B cell (primary cell): ENCODE measurements at regions not wholly inside any gene's neighbourhood (a gene's known extent, or its start where the extent isn't known, plus 50 kb on each side); places are given as distances from the start of the nearest gene placed in this dataset.

ENCODE experiments used
- ATAC-seq: fragments of 200-7000 bp; cut with Tn5 transposase; one replicate; pipeline ENCODE4 v1.10.0; 2021; ENCODE audit warnings: low read depth, mild to moderate bottlenecking, moderate number of reproducible peaks, moderate library complexity
- CTCF ChIA-PET: fragments of 350-600 bp; sonication (Branson Sonifier 250); formaldehyde crosslinking; loops from one replicate; lab custom pipeline; 2021; ENCODE audit warnings: antibody characterized with exemption, inconsistent platforms; lab: Charles Lee
- POLR2A ChIA-PET: fragments of 350-600 bp; sonication (Branson Sonifier 250); formaldehyde crosslinking; loops from one replicate; lab custom pipeline; 2021; ENCODE audit warnings: antibody characterized with exemption; lab: Charles Lee
- DNase-seq: peaks from one replicate; pipeline ENCODE4 v3.0.0; 2013
- H2AFZ ChIP-seq: 2 replicates; pipeline ENCODE4 v1.6.1; 2012; ENCODE audit warnings: mild to moderate bottlenecking, low read depth, low read length; ENCODE audit not compliant: insufficient read depth, poor library complexity, severe bottlenecking
- H3K27ac ChIP-seq, 2 donors: 1 replicate in 1 of 2; 2 replicates in 1 of 2; pipeline ENCODE4 v1.5.1; 2012 to 2013; ENCODE audit warnings: low read length in 2 of 2, mild to moderate bottlenecking in 2 of 2, moderate library complexity in 1 of 2
- H3K27me3 ChIP-seq, 4 experiments: fragments of 200-600 bp in 1 of 4; sonication (generic) in 1 of 4; replicated peaks in 1 of 4; 1 replicate in 2 of 4; 2 replicates in 2 of 4; pipeline versions ENCODE4 v1.6.1 to v1.7.0; 2013 to 2016; ENCODE audit warnings: low read length in 3 of 4, mild to moderate bottlenecking in 2 of 4, mixed read lengths in 1 of 4, moderate library complexity in 1 of 4; ENCODE audit not compliant: insufficient read depth in 4 of 4, control insufficient read depth in 3 of 4; ENCODE audit errors: control extremely low read depth in 1 of 4
- H3K36me3 ChIP-seq, 2 experiments: replicated peaks in 1 of 2; 1 replicate in 1 of 2; 2 replicates in 1 of 2; pipeline versions ENCODE4 v1.6.1 to v1.7.1; 2013; ENCODE audit warnings: low read length in 1 of 2; ENCODE audit not compliant: insufficient read depth in 2 of 2, control insufficient read depth in 1 of 2; ENCODE audit errors: control extremely low read depth in 1 of 2, extremely low read depth in 1 of 2
- H3K4me1 ChIP-seq, 2 donors: fragments of 200-600 bp in 1 of 2; sonication (generic) in 1 of 2; 1 replicate in 1 of 2; 2 replicates in 1 of 2; pipeline versions ENCODE4 v1.5.1 to v1.6.1; 2013 to 2017; ENCODE audit warnings: low read length in 2 of 2; ENCODE audit not compliant: control insufficient read depth in 2 of 2, insufficient read depth in 2 of 2
- H3K4me2 ChIP-seq: replicated peaks from 2 replicates; pipeline ENCODE3; 2012; ENCODE audit warnings: mild to moderate bottlenecking, low read depth, low read length; ENCODE audit not compliant: poor library complexity, severe bottlenecking
- H3K4me3 ChIP-seq, 5 experiments: fragments of 200-600 bp in 1 of 5; sonication (generic) in 1 of 5; 1 replicate in 3 of 5; 2 replicates in 2 of 5; pipeline versions ENCODE4 v1.5.1 to v1.7.0; 2011 to 2016; ENCODE audit warnings: low read length in 4 of 5, mild to moderate bottlenecking in 4 of 5, low read depth in 2 of 5, control low read depth in 1 of 5, moderate library complexity in 1 of 5; ENCODE audit not compliant: insufficient read depth in 1 of 5; ENCODE audit errors: control extremely low read depth in 1 of 5, extremely low read depth in 1 of 5
- H3K79me2 ChIP-seq: fragments of 200-600 bp; sonication (generic); one replicate; pipeline ENCODE4 v1.6.0; 2016; ENCODE audit warnings: low read length; ENCODE audit not compliant: control insufficient read depth, insufficient read depth
- H3K9ac ChIP-seq: fragments of 200-600 bp; sonication (generic); 2 replicates; pipeline ENCODE4 v1.6.1; 2017; ENCODE audit warnings: mild to moderate bottlenecking, low read length, moderate library complexity
- H3K9me3 ChIP-seq, 3 donors: one replicate each; pipeline versions ENCODE4 v1.6.1 to v1.7.1; 2013; ENCODE audit warnings: low read length in 2 of 3; ENCODE audit not compliant: control insufficient read depth in 2 of 3, insufficient read depth in 1 of 3; ENCODE audit errors: control extremely low read depth in 1 of 3
- H4K20me1 ChIP-seq: 2 replicates; pipeline ENCODE4 v1.6.0; 2012; ENCODE audit warnings: mild to moderate bottlenecking, low read length; ENCODE audit not compliant: insufficient read depth, control insufficient read depth, poor library complexity, severe bottlenecking
- H3K27ac Mint-ChIP-seq: one replicate; pipeline ENCODE4 v1.8.0; 2021; ENCODE audit warnings: mixed read lengths
- H3K27me3 Mint-ChIP-seq: one replicate; pipeline ENCODE4 v1.8.0; 2021; ENCODE audit warnings: mixed read lengths
- H3K4me1 Mint-ChIP-seq: one replicate; pipeline ENCODE4 v1.8.0; 2021; ENCODE audit warnings: mixed read lengths
- H3K4me3 Mint-ChIP-seq: one replicate; pipeline ENCODE4 v1.8.0; 2021; ENCODE audit warnings: mixed read lengths
- H3K9me3 Mint-ChIP-seq: one replicate; pipeline ENCODE4 v1.8.0; 2022; ENCODE audit warnings: mixed read lengths; ENCODE audit not compliant: insufficient read depth
- EZH2 ChIP-seq: IDR thresholded peaks from 2 replicates; pipeline ENCODE4 v1.6.1; 2012; ENCODE audit warnings: borderline replicate concordance, low read depth, mild to moderate bottlenecking, moderate library complexity, low read length; ENCODE audit not compliant: insufficient read depth, poor library complexity, severe bottlenecking
- WGBS: methylation state at CpG from one replicate; pipeline ENCODE4 v1.1.5; 2013; ENCODE audit warnings: missing lambda C conversion rate; ENCODE audit not compliant: insufficient coverage; 5-methylcytosine and 5-hydroxymethylcytosine counted together
- intact Hi-C: fragments of 100-400 bp; cut with micrococcal nuclease; formaldehyde crosslinking; loops from one replicate; pipeline ENCODE4 v1.10.0; 2022
- TF ChIP-seq, protein P1 (sequence below): fragments of 200-600 bp; IDR thresholded peaks from one replicate; pipeline ENCODE4 v1.8.0; 2022; ENCODE audit warnings: antibody characterized with exemption, mild to moderate bottlenecking

- no peak overlapping the region for H3K4me3 Mint-ChIP-seq
- no peak for DNase-seq
- H3K36me3 ChIP-seq, result no peaks in the 10 kb centered on the region
- no peak overlapping the region for H3K9ac ChIP-seq
- no peaks in the 10 kb centered on the region for H3K4me1 Mint-ChIP-seq
- no peaks in the 10 kb centered on the region for H3K27me3 ChIP-seq
- 86% methylated on average over 1 of the region's 3 CpGs for WGBS
- H3K79me2 ChIP-seq, result no peaks in the 10 kb centered on the region
- no peak overlapping the region for H2AFZ ChIP-seq
- ChIA-PET POLR2A (no interaction called here), CTCF (no interaction called here)
- peaks cover 3% of the 10 kb centered on the region for H3K27me3 Mint-ChIP-seq
- H3K9me3 ChIP-seq, result no peaks in the 10 kb centered on the region
- no peak overlapping the region for H3K27ac ChIP-seq
- no peak for ATAC-seq
- peaks cover 3% of the 10 kb centered on the region for H3K9me3 Mint-ChIP-seq
- no peak for TF ChIP-seq EZH2
- TF ChIP-seq, protein P1, sequence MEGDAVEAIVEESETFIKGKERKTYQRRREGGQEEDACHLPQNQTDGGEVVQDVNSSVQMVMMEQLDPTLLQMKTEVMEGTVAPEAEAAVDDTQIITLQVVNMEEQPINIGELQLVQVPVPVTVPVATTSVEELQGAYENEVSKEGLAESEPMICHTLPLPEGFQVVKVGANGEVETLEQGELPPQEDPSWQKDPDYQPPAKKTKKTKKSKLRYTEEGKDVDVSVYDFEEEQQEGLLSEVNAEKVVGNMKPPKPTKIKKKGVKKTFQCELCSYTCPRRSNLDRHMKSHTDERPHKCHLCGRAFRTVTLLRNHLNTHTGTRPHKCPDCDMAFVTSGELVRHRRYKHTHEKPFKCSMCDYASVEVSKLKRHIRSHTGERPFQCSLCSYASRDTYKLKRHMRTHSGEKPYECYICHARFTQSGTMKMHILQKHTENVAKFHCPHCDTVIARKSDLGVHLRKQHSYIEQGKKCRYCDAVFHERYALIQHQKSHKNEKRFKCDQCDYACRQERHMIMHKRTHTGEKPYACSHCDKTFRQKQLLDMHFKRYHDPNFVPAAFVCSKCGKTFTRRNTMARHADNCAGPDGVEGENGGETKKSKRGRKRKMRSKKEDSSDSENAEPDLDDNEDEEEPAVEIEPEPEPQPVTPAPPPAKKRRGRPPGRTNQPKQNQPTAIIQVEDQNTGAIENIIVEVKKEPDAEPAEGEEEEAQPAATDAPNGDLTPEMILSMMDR, result no peak
- no peaks in the 10 kb centered on the region for H3K4me1 ChIP-seq
- no peaks in the 10 kb centered on the region for H4K20me1 ChIP-seq
- H3K4me2 ChIP-seq, result no peak overlapping the region
- no peak overlapping the region for H3K27ac Mint-ChIP-seq
- intact Hi-C loops, result no loop called here
- no peak overlapping the region for H3K4me3 ChIP-seq
Measured at GRCh38 chr1:90407737-90408136, 309.4 kb downstream of the BARHL2 start.

DNA sequence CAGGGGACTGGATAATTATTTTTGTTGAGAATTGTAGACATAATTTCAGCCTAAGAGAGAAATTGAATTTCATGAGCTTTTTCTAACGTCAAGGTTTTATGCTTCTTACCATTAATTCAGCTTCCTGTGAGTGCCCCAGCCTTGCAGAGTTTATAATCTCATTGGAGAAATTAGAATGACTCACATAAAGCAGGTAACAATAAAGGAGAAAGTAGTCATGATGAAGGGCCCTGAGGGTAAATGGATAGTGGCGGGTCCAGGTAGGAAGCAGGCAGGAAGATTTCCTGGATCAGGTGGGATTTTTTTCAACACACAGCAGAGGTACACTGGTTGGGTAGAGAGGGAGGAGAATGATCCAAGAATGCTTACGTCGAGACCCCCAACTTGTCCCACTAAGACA lies 311.4 kb downstream of the BARHL2 start:
- Mint-ChIP-seq H3K4me3 (no peak overlapping the region), H3K4me1 (no peaks in the 10 kb centered on the region), H3K9me3 (peaks cover 3% of the 10 kb centered on the region), H3K27me3 (peaks cover 3% of the 10 kb centered on the region), H3K27ac (no peak overlapping the region)
- TF ChIP-seq, protein P1, result no peak
- no peak for TF ChIP-seq EZH2
- no peaks in the 10 kb centered on the region for H3K36me3 ChIP-seq
- H3K4me3 ChIP-seq, result no peak overlapping the region
- no peak for ATAC-seq
- POLR2A ChIA-PET, result no interaction called here
- H3K9ac ChIP-seq, result no peak overlapping the region
- H3K4me2 ChIP-seq, result no peak overlapping the region
- intact Hi-C loops, result no loop called here
- 88% methylated on average over 1 of the region's 4 CpGs for WGBS
- H3K27me3 ChIP-seq, result no peaks in the 10 kb centered on the region
- no peaks in the 10 kb centered on the region for H3K79me2 ChIP-seq
- no peak for DNase-seq
- no peak overlapping the region for H3K27ac ChIP-seq
- CTCF ChIA-PET, result no interaction called here
- H3K9me3 ChIP-seq, result no peaks in the 10 kb centered on the region
- no peaks in the 10 kb centered on the region for H4K20me1 ChIP-seq
- H2AFZ ChIP-seq, result no peak overlapping the region
- H3K4me1 ChIP-seq, result no peaks in the 10 kb centered on the region
